ENCODE measurements at regions not wholly inside any gene's neighbourhood (a gene's known extent, or its start where the extent isn't known, plus 50 kb on each side); places are given as distances from the start of the nearest gene placed in this dataset.

- TF ChIP-seq CTCF (IDR thresholded peaks at IDR 0.05) (no peak), POLR2A (IDR thresholded peaks at IDR 0.05) (no peak), EP300 (IDR thresholded peaks at IDR 0.05) (no peak)
These were observed 276.3 kb upstream of the ARRDC4 start for GRCh38 chr15:97684249-97684648.

Measured in tibial nerve (tissue), 4 donors.